GM12878 (cell line): ENCODE measurements at regions not wholly inside any gene's neighbourhood (a gene's known extent, or its start where the extent isn't known, plus 50 kb on each side); places are given as distances from the start of the nearest gene placed in this dataset.

ENCODE experiments used
- ATAC-seq: fragments of 200-7000 bp; cut with Tn5 transposase; 3 replicates; pipeline ENCODE4 v1.9.1; 2020; ENCODE audit warnings: mild to moderate bottlenecking, moderate library complexity
- BruUV-seq: library from RNA; stranded (reverse); fragments of 400-500 nt; replicated peaks from 2 replicates; lab custom pipeline; 2021; lab: Mats Ljungman, UMichigan
- CTCF ChIA-PET: fragments of 300-600 bp; sonication (Branson Sonifier 250); formaldehyde crosslinking; extraction: SDS; loops from one replicate; lab custom pipeline; 2021; ENCODE audit warnings: inconsistent platforms; lab: Yijun Ruan, JAX
- POLR2A ChIA-PET: fragments of 350-600 bp; formaldehyde crosslinking; extraction: SDS; loops from one replicate; lab custom pipeline; 2021; ENCODE audit warnings: inconsistent platforms; lab: Charles Lee
- RAD21 ChIA-PET: fragments of 300-600 bp; sonication (Branson Sonifier 250); formaldehyde crosslinking; loops from one replicate; lab custom pipeline; 2023; ENCODE audit warnings: antibody characterized with exemption; ENCODE audit not compliant: unreplicated experiment; lab: Charles Lee
- SMC1A ChIA-PET: fragments of 300-600 bp; sonication (Branson Sonifier 250); formaldehyde crosslinking; loops from one replicate; lab custom pipeline; 2023; ENCODE audit not compliant: unreplicated experiment, uncharacterized antibody; lab: Charles Lee
- DNase-seq: peaks from one replicate; pipeline ENCODE4 v3.0.0-alpha.2; 2011; ENCODE audit warnings: low read depth, low spot score
- FAIRE-seq: peaks from 3 replicates; lab custom pipeline; 2011; peaks lifted over from hg19 to GRCh38; lab: Jason Lieb, UNC
- H2AFZ ChIP-seq: 2 replicates; pipeline ENCODE4 v1.6.0; 2011; ENCODE audit warnings: low read depth, low read length, control low read depth; ENCODE audit not compliant: control insufficient read depth
- H3K27ac ChIP-seq: 2 replicates; pipeline ENCODE4 v1.5.1; 2011; ENCODE audit warnings: control low read depth; ENCODE audit not compliant: control insufficient read depth, insufficient read depth
- H3K27me3 ChIP-seq, 2 experiments: replicated peaks in 1 of 2; 2 replicates each; pipeline versions ENCODE4 v1.6.0 to v1.6.1; 2011; ENCODE audit warnings: low read length in 1 of 2; ENCODE audit not compliant: control insufficient read depth in 2 of 2, insufficient read depth in 2 of 2
- H3K36me3 ChIP-seq, 2 experiments: 2 replicates each; pipeline ENCODE4 v1.5.1; 2011; ENCODE audit warnings: low read length in 1 of 2; ENCODE audit not compliant: control insufficient read depth in 2 of 2, insufficient read depth in 2 of 2
- H3K4me1 ChIP-seq: 2 replicates; pipeline ENCODE4 v1.6.1; 2011; ENCODE audit warnings: mild to moderate bottlenecking, low read length, moderate library complexity, mixed read lengths; ENCODE audit not compliant: control insufficient read depth, insufficient read depth
- H3K4me2 ChIP-seq: 2 replicates; pipeline ENCODE4 v1.6.0; 2011; ENCODE audit warnings: control low read depth; ENCODE audit not compliant: control insufficient read depth, insufficient read depth
- H3K4me3 ChIP-seq: fragments of 200-600 bp; sonication (generic); 2 replicates; pipeline ENCODE4 v1.5.1; 2016
- H3K79me2 ChIP-seq: 2 replicates; pipeline ENCODE4 v1.6.0; 2011; ENCODE audit warnings: low read length; ENCODE audit not compliant: control insufficient read depth, insufficient read depth
- H3K9ac ChIP-seq: 2 replicates; pipeline ENCODE4 v1.8.0; 2011; ENCODE audit warnings: low read length, control low read depth, mixed read lengths; ENCODE audit not compliant: control insufficient read depth, insufficient read depth
- H3K9me3 ChIP-seq: replicated peaks from 3 replicates; pipeline ENCODE4 v1.5.1; 2011; ENCODE audit warnings: mild to moderate bottlenecking, low read length; ENCODE audit not compliant: control insufficient read depth, insufficient read depth
- H4K20me1 ChIP-seq: 2 replicates; pipeline ENCODE4 v1.6.0; 2011; ENCODE audit not compliant: control insufficient read depth, insufficient read depth
- CUX1 ChIP-seq: IDR thresholded peaks from 2 replicates; pipeline ENCODE4 v1.6.1; 2012; ENCODE audit warnings: improper control_type of control experiment, low read depth, low read length; ENCODE audit not compliant: insufficient replicate concordance
- E4F1 ChIP-seq: fragments of 450-650 bp; IDR thresholded peaks from 2 replicates; pipeline ENCODE4 v1.6.1; 2018; ENCODE audit warnings: borderline replicate concordance, mild to moderate bottlenecking; ENCODE audit not compliant: partially characterized antibody
- GABPA ChIP-seq: IDR thresholded peaks from 2 replicates; pipeline ENCODE4 v1.6.1; 2014; ENCODE audit warnings: antibody characterized with exemption, low read depth, mild to moderate bottlenecking, inconsistent platforms
- MEF2B ChIP-seq: fragments of 450-650 bp; IDR thresholded peaks from 2 replicates; pipeline ENCODE4 v1.6.1; 2018; ENCODE audit warnings: mild to moderate bottlenecking, moderate library complexity; ENCODE audit not compliant: partially characterized antibody, poor library complexity, severe bottlenecking
- SMAD5 ChIP-seq: IDR thresholded peaks from 2 replicates; pipeline ENCODE4 v1.6.1; 2016; ENCODE audit warnings: antibody characterized with exemption, low read depth
- SUZ12 ChIP-seq: fragments of 200-600 bp; sonication (generic); IDR thresholded peaks from one replicate; pipeline ENCODE4 v1.6.1; 2018; ENCODE audit warnings: antibody characterized with exemption, mild to moderate bottlenecking; ENCODE audit not compliant: unreplicated experiment
- YY1 ChIP-seq: IDR thresholded peaks from 2 replicates; pipeline ENCODE4 v1.6.1; 2011; ENCODE audit warnings: low read depth, mild to moderate bottlenecking, low read length
- WGBS: methylation state at CpG from one replicate; pipeline ENCODE4 v1.1.6; 2016; ENCODE audit warnings: low lambda C conversion rate; ENCODE audit not compliant: insufficient replicate concordance, insufficient coverage; ENCODE audit errors: missing lambda C conversion rate; 5-methylcytosine and 5-hydroxymethylcytosine counted together
- in situ Hi-C: fragments of 300-500 bp; cut with MboI; formaldehyde crosslinking; loops from 9 replicates; pipeline ENCODE4 v1.14.3; 2018; ENCODE audit warnings: mixed read lengths
- intact Hi-C: fragments of 100-400 bp; cut with micrococcal nuclease; formaldehyde crosslinking; loops from one replicate; pipeline ENCODE4 v1.14.2; 2022; ENCODE audit not compliant: unreplicated experiment

GRCh38 chr2:56680971-56681631 is 497.3 kb downstream of the CCDC85A start:
- H3K9ac ChIP-seq, result no peak overlapping the region
- TF ChIP-seq SUZ12 (no peak), SMAD5 (no peak), YY1 (no peak)
- TF ChIP-seq, all 136 proteins: peak for 0
- DNase-seq (no peak), FAIRE-seq (no peak), ATAC-seq (no peak)
- POLR2A ChIA-PET, result interaction anchor here (0.5 kb wide), 1 partner anchor 584 kb away, joined by 3 read pairs; no protein-coding TSS in a partner anchor
- CTCF ChIA-PET, result no interaction called here
- Histone ChIP-seq H3K79me2 (no peaks in the 10 kb centered on the region), H3K4me2 (no peak overlapping the region), H3K4me3 (no peak overlapping the region), H3K4me1 (no peaks in the 10 kb centered on the region), H3K27me3 (no peaks in the 10 kb centered on the region), H3K9me3 (no peaks in the 10 kb centered on the region), H3K27ac (no peak overlapping the region), H2AFZ (no peak overlapping the region), H3K36me3 (no peaks in the 10 kb centered on the region), H4K20me1 (no peaks in the 10 kb centered on the region)
- in situ Hi-C loops (no loop called here), intact Hi-C loops (no loop called here)
- RAD21 ChIA-PET, result no interaction called here
- SMC1A ChIA-PET, result interaction anchor here (0.8 kb wide), 1 partner anchor 132 kb away, joined by 3 read pairs; no protein-coding TSS in a partner anchor
- no TSS peak for BruUV-seq
- 13% methylated on average over 3 of the region's 3 CpGs for WGBS

DNA sequence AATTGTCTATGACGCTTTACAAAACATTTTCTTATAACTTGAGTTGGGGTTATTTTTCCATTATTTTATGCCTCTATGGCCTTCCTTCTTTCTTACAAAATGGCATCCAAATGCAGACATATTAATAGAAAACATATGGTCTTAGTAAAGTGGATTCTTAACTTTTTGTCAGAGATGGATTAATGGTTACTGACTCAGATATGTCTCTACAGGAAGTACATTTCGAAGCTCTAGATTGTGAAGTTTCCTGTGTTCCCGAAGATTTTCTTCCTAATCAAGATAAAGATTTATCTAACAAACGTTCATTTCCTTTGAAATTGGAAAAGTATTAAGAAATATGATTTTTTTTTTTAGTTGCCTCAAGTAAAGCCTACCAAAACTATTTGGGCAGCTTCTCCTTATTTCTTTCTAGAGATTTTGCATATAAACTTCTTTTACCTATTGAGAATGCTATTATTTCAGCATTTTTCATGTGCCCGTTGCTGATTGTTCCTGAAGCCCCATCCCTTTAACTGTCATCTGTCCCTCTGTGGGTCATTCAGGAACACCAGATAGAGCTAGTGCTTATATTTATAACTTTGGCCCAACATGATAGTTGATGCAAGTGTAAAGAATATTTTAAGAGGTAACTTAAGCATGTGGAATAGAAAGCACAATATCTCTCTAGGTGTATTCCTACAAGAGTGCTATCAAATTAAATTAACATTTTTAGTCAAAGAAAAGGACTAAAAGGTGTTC is 498.0 kb downstream of the CCDC85A start:
- WGBS, result 20% methylated on average over 5 of the region's 5 CpGs
- no peaks in the 10 kb centered on the region for H3K4me1 ChIP-seq
- no peak overlapping the region for H3K9ac ChIP-seq
- intact Hi-C loops, result no loop called here
- RAD21 ChIA-PET, result no interaction called here
- ATAC-seq, result no peak
- FAIRE-seq, result no peak
- H4K20me1 ChIP-seq, result no peaks in the 10 kb centered on the region
- CTCF ChIA-PET, result no interaction called here
- in situ Hi-C loops, result no loop called here
- BruUV-seq, result no TSS peak
- H3K9me3 ChIP-seq, result no peaks in the 10 kb centered on the region
- H3K27ac ChIP-seq, result no peak overlapping the region
- H3K36me3 ChIP-seq, result no peaks in the 10 kb centered on the region
- H2AFZ ChIP-seq, result no peak overlapping the region
- no peaks in the 10 kb centered on the region for H3K27me3 ChIP-seq
- H3K79me2 ChIP-seq, result no peaks in the 10 kb centered on the region
- POLR2A ChIA-PET, result interaction anchor here (0.5 kb wide), 1 partner anchor 583 kb away, joined by 3 read pairs; no protein-coding TSS in a partner anchor
- no peak overlapping the region for H3K4me3 ChIP-seq
- SMC1A ChIA-PET, result interaction anchor here (0.7 to 0.8 kb wide), 2 partner anchors 13 to 133 kb away, joined by 3 read pairs; no protein-coding TSS in a partner anchor
- no peak overlapping the region for H3K4me2 ChIP-seq
- no peak for DNase-seq
- TF ChIP-seq E4F1 (no peak), GABPA (no peak), MEF2B (no peak), CUX1 (no peak)
